Activated CD8-positive, alpha-beta T cell treated with anti-CD3 and anti-CD28 coated beads for 36 hours (primary cell): ENCODE measurements at regions not wholly inside any gene's neighbourhood (a gene's known extent, or its start where the extent isn't known, plus 50 kb on each side); places are given as distances from the start of the nearest gene placed in this dataset.

Experiments used
- ATAC-seq: fragments of 200-7000 bp; cut with Tn5 transposase; one replicate; pipeline ENCODE4 v1.10.0; 2021; ENCODE audit warnings: mild to moderate bottlenecking, moderate library complexity
- CTCF ChIA-PET: fragments of 350-600 bp; sonication (Branson Sonifier 250); formaldehyde crosslinking; loops from one replicate; lab custom pipeline; 2021; ENCODE audit warnings: antibody characterized with exemption; lab: Charles Lee
- POLR2A ChIA-PET: fragments of 350-600 bp; sonication (Branson Sonifier 250); formaldehyde crosslinking; loops from one replicate; lab custom pipeline; 2021; ENCODE audit warnings: antibody characterized with exemption; lab: Charles Lee
- DNase-seq: peaks from one replicate; pipeline ENCODE4 v3.0.0-alpha.2; 2020
- H3K27ac Mint-ChIP-seq: one replicate; pipeline ENCODE4 v1.8.0; 2021; ENCODE audit warnings: mild to moderate bottlenecking, mixed read lengths
- H3K27me3 Mint-ChIP-seq: one replicate; pipeline ENCODE4 v1.8.0; 2021; ENCODE audit warnings: mixed read lengths
- H3K36me3 Mint-ChIP-seq: one replicate; pipeline ENCODE4 v1.8.0; 2021; ENCODE audit warnings: low read depth, mixed read lengths
- H3K4me1 Mint-ChIP-seq: one replicate; pipeline ENCODE4 v1.8.0; 2021; ENCODE audit warnings: low read depth, mixed read lengths
- H3K4me3 Mint-ChIP-seq: one replicate; pipeline ENCODE4 v1.8.0; 2021; ENCODE audit warnings: mild to moderate bottlenecking, moderate library complexity, mixed read lengths
- H3K9me3 Mint-ChIP-seq: one replicate; pipeline ENCODE4 v1.8.0; 2021; ENCODE audit warnings: mixed read lengths
- CTCF ChIP-seq: fragments of 200-600 bp; IDR thresholded peaks from one replicate; pipeline ENCODE4 v1.8.0; 2022; ENCODE audit warnings: antibody characterized with exemption, mild to moderate bottlenecking
- intact Hi-C: fragments of 100-400 bp; cut with micrococcal nuclease; formaldehyde crosslinking; loops from one replicate; pipeline ENCODE4 v1.10.0; 2022

- CTCF ChIA-PET = no interaction called here
- ATAC-seq = no peak
- intact Hi-C loops = no loop called here
- H3K9me3 Mint-ChIP-seq = no peaks in the 10 kb centered on the region
- no peak for DNase-seq
- POLR2A ChIA-PET = no interaction called here
- H3K27ac Mint-ChIP-seq = no peak overlapping the region
- no peaks in the 10 kb centered on the region for H3K36me3 Mint-ChIP-seq
- TF ChIP-seq CTCF = no peak
- peaks cover 9% of the 10 kb centered on the region for H3K27me3 Mint-ChIP-seq
- H3K4me3 Mint-ChIP-seq = no peak overlapping the region
- H3K4me1 Mint-ChIP-seq = no peaks in the 10 kb centered on the region
Observed at GRCh38 chr15:62862717-62863116, 179.8 kb upstream of the TPM1 start.

- no peaks in the 10 kb centered on the region for H3K9me3 Mint-ChIP-seq
- no peak overlapping the region for H3K27ac Mint-ChIP-seq
- intact Hi-C loops = no loop called here
- CTCF ChIA-PET = no interaction called here
- DNase-seq (no peak), ATAC-seq (no peak)
- H3K27me3 Mint-ChIP-seq = no peaks in the 10 kb centered on the region
- no peak for TF ChIP-seq CTCF
- no peaks in the 10 kb centered on the region for H3K36me3 Mint-ChIP-seq
- POLR2A ChIA-PET = no interaction called here
- no peak overlapping the region for H3K4me3 Mint-ChIP-seq
- H3K4me1 Mint-ChIP-seq = no peaks in the 10 kb centered on the region
Observed at GRCh38 chr15:62866366-62866765, 176.2 kb upstream of the TPM1 start.

GRCh38 chr15:62867844-62868243, 174.7 kb upstream of the TPM1 start:
- ATAC-seq (no peak), DNase-seq (no peak)
- Mint-ChIP-seq H3K27ac (no peak overlapping the region), H3K4me3 (no peak overlapping the region), H3K27me3 (no peaks in the 10 kb centered on the region), H3K9me3 (no peaks in the 10 kb centered on the region), H3K4me1 (no peaks in the 10 kb centered on the region), H3K36me3 (no peaks in the 10 kb centered on the region)
- CTCF ChIA-PET = no interaction called here
- intact Hi-C loops = no loop called here
- POLR2A ChIA-PET = no interaction called here
- no peak for TF ChIP-seq CTCF

- ATAC-seq = no peak
- no peaks in the 10 kb centered on the region for H3K36me3 Mint-ChIP-seq
- H3K9me3 Mint-ChIP-seq = no peaks in the 10 kb centered on the region
- H3K27ac Mint-ChIP-seq = no peak overlapping the region
- intact Hi-C loops = no loop called here
- H3K27me3 Mint-ChIP-seq = no peaks in the 10 kb centered on the region
- CTCF ChIA-PET = no interaction called here
- TF ChIP-seq CTCF = no peak
- POLR2A ChIA-PET = interaction anchor here (0.7 kb wide), 1 partner anchor 68 kb away, joined by 3 read pairs; no protein-coding TSS in a partner anchor
- H3K4me3 Mint-ChIP-seq = no peak overlapping the region
- no peak for DNase-seq
- no peaks in the 10 kb centered on the region for H3K4me1 Mint-ChIP-seq
Observed at GRCh38 chr15:62868507-62868906, 174.0 kb upstream of the TPM1 start.

- ChIA-PET CTCF (no interaction called here), POLR2A (interaction anchor here (0.6 kb wide), 1 partner anchor 10 kb away, joined by 3 read pairs; no protein-coding TSS in a partner anchor)
- no peak for ATAC-seq
- H3K4me1 Mint-ChIP-seq = no peaks in the 10 kb centered on the region
- no peaks in the 10 kb centered on the region for H3K9me3 Mint-ChIP-seq
- DNase-seq = no peak
- no peak overlapping the region for H3K27ac Mint-ChIP-seq
- H3K4me3 Mint-ChIP-seq = no peak overlapping the region
- H3K27me3 Mint-ChIP-seq = no peaks in the 10 kb centered on the region
- no peaks in the 10 kb centered on the region for H3K36me3 Mint-ChIP-seq
- intact Hi-C loops = no loop called here
- TF ChIP-seq CTCF = no peak
Observed at GRCh38 chr15:62869116-62869515, 173.4 kb upstream of the TPM1 start.
